ENCODE measurements at regions not wholly inside any gene's neighbourhood (a gene's known extent, or its start where the extent isn't known, plus 50 kb on each side); places are given as distances from the start of the nearest gene placed in this dataset.

DNA sequence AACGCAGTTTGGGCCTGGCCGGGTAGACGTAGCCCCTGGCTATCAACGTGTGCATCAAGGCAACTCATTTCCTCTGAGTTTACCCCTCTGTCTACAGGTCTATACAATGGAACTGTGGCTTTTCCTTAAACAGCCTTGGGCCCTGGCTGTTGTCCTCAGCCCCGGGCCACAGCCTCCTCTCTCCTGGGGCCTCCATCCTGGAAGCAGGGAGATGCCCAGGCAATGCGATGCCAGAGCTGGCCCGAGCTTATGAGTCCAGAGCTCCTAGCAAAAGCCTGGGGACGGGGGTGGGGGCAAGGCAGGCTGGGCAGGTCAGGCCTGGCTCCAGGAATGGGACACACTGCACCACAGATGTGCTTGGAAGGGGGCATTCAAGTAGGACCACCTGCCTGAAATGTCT, 89.6 kb upstream of the SMNDC1 start:
- TF ChIP-seq ZBTB1 (CRISPR knock-in tag; IDR thresholded peaks at IDR 0.05; ENCODE audit: borderline replicate concordance, low read depth) (no peak), BMI1 (IDR thresholded peaks at IDR 0.05; ENCODE audit: low read length) (no peak), TCF7L2 (IDR thresholded peaks at IDR 0.05; ENCODE audit: low read depth, low read length) (no peak), FIP1L1 (IDR thresholded peaks at IDR 0.05; ENCODE audit: low read depth, low read length, poor library complexity, severe bottlenecking) (no peak), TCF7 (IDR thresholded peaks at IDR 0.05; ENCODE audit: borderline replicate concordance) (no peak), ATF1 (CRISPR knock-in tag; IDR thresholded peaks at IDR 0.05) (no peak), ATF1 (tag; IDR thresholded peaks at IDR 0.05) (no peak), HDAC2 (IDR thresholded peaks at IDR 0.05) (no peak)

Measured in K562 (cell line).